SK-MEL-5 (cell line): ENCODE measurements at regions not wholly inside any gene's neighbourhood (a gene's known extent, or its start where the extent isn't known, plus 50 kb on each side); places are given as distances from the start of the nearest gene placed in this dataset.

Experiments used
- DNase-seq: peaks from one replicate; pipeline ENCODE4 v3.0.0-alpha.2; 2016; ENCODE audit warnings: low read depth, low spot score
- in situ Hi-C: cut with HindIII; loops from 2 replicates; pipeline ENCODE4 v1.10.0; 2016; ENCODE audit warnings: low sequenced_read_pairs, high pct_unique_total_duplicates, low pct_unique_long_range_greater_than_20kb

GRCh38 chr19:29029268-29029958 is 183.5 kb downstream of the UQCRFS1 start:
- DNase-seq = no peak
- in situ Hi-C loops = no loop called here

- in situ Hi-C loops = no loop called here
- DNase-seq = no peak
Observed at GRCh38 chr19:29022599-29022998, 190.4 kb downstream of the UQCRFS1 start.

- no peak for DNase-seq
- in situ Hi-C loops = no loop called here
Observed at GRCh38 chr19:29022165-29022564, 190.8 kb downstream of the UQCRFS1 start.

- in situ Hi-C loops = no loop called here
- DNase-seq = no peak
Observed at GRCh38 chr19:29021232-29021916, 191.6 kb downstream of the UQCRFS1 start.

GRCh38 chr19:29019403-29019802 is 193.5 kb downstream of the UQCRFS1 start:
- no peak for DNase-seq
- in situ Hi-C loops = no loop called here

- in situ Hi-C loops = no loop called here
- no peak for DNase-seq
Observed at GRCh38 chr19:29018542-29018941, 194.4 kb downstream of the UQCRFS1 start.

GRCh38 chr19:29017788-29018187 is 195.2 kb downstream of the UQCRFS1 start:
- in situ Hi-C loops = no loop called here
- DNase-seq = no peak

- in situ Hi-C loops = no loop called here
- DNase-seq = no peak
Observed at GRCh38 chr19:29016926-29017760, 195.8 kb downstream of the UQCRFS1 start.

GRCh38 chr19:29016353-29016752 is 196.6 kb downstream of the UQCRFS1 start:
- in situ Hi-C loops = no loop called here
- DNase-seq = no peak

GRCh38 chr19:29015569-29015968 is 197.4 kb downstream of the UQCRFS1 start:
- in situ Hi-C loops = no loop called here
- DNase-seq = no peak

- in situ Hi-C loops = no loop called here
- DNase-seq = peak; percentile 10
Observed at GRCh38 chr19:29014857-29015436, 198.0 kb downstream of the UQCRFS1 start.

- in situ Hi-C loops = no loop called here
- no peak for DNase-seq
Observed at GRCh38 chr19:29013988-29014387, 199.0 kb downstream of the UQCRFS1 start.

- in situ Hi-C loops = no loop called here
- no peak for DNase-seq
Observed at GRCh38 chr19:29013325-29013724, 199.6 kb downstream of the UQCRFS1 start.

- in situ Hi-C loops = no loop called here
- no peak for DNase-seq
Observed at GRCh38 chr19:29012457-29012856, 200.5 kb downstream of the UQCRFS1 start.

- in situ Hi-C loops = no loop called here
- no peak for DNase-seq
Observed at GRCh38 chr19:29010276-29010675, 202.7 kb downstream of the UQCRFS1 start.

- DNase-seq = no peak
- in situ Hi-C loops = no loop called here
Observed at GRCh38 chr19:29006057-29006735, 206.8 kb downstream of the UQCRFS1 start.

- DNase-seq = no peak
- in situ Hi-C loops = no loop called here
Observed at GRCh38 chr19:29004796-29005195, 208.2 kb downstream of the UQCRFS1 start.
